SK-N-SH (cell line): ENCODE measurements at regions not wholly inside any gene's neighbourhood (a gene's known extent, or its start where the extent isn't known, plus 50 kb on each side); places are given as distances from the start of the nearest gene placed in this dataset.

Experiments used
- CTCF ChIA-PET: fragments of 300-600, 350-600 bp; formaldehyde crosslinking; extraction: SDS; loops from one replicate; lab custom pipeline; 2021; lab: Yijun Ruan, JAX
- POLR2A ChIA-PET: fragments of 350-600 bp; sonication (Branson Sonifier 250); formaldehyde crosslinking; extraction: SDS; loops from one replicate; lab custom pipeline; 2020; ENCODE audit warnings: antibody characterized with exemption, inconsistent platforms; lab: Yijun Ruan, JAX
- DNase-seq: peaks from one replicate; pipeline ENCODE4 v3.0.0; 2012
- H2AFZ ChIP-seq: fragments of 200-600 bp; sonication (generic); 2 replicates; pipeline ENCODE4 v1.8.1; 2016; ENCODE audit warnings: antibody characterized with exemption, mild to moderate bottlenecking, low read depth
- H3F3A ChIP-seq: fragments of 200-600 bp; sonication (generic); replicated peaks from 2 replicates; pipeline ENCODE3; 2016; ENCODE audit warnings: antibody characterized with exemption, mild to moderate bottlenecking; ENCODE audit not compliant: insufficient read depth
- H3K27ac ChIP-seq, 2 experiments: fragments of 200-500 bp in 1 of 2; fragments of 200-600 bp in 1 of 2; sonication (Bioruptor generic) in 1 of 2; sonication (generic), shearing (Covaris generic) in 1 of 2; 2 replicates each; pipeline versions ENCODE4 v1.5.1 to v1.6.1; 2014 to 2016; ENCODE audit warnings: low read depth in 2 of 2, inconsistent platforms in 1 of 2, low read length in 1 of 2, mild to moderate bottlenecking in 1 of 2, mixed read lengths in 1 of 2
- H3K27me3 ChIP-seq: fragments of 200-600 bp; sonication (generic), shearing (Covaris generic); 2 replicates; pipeline ENCODE4 v1.6.1; 2016; ENCODE audit warnings: mixed run types; ENCODE audit not compliant: insufficient read depth
- H3K36me3 ChIP-seq, 2 experiments: fragments of 200-500 bp in 1 of 2; fragments of 200-600 bp in 1 of 2; sonication (Bioruptor generic) in 1 of 2; sonication (generic) in 1 of 2; replicated peaks in 1 of 2; 2 replicates each; pipeline versions ENCODE3 to v1.5.1; 2014 to 2016; ENCODE audit warnings: low read length in 1 of 2, mild to moderate bottlenecking in 1 of 2; ENCODE audit not compliant: insufficient read depth in 2 of 2, control insufficient read depth in 1 of 2
- H3K4me1 ChIP-seq, 2 experiments: fragments of 200-500 bp in 1 of 2; fragments of 200-600 bp in 1 of 2; sonication (Bioruptor generic) in 1 of 2; sonication (generic), shearing (Covaris generic) in 1 of 2; 2 replicates each; pipeline versions ENCODE4 v1.5.1 to v1.6.1; 2014 to 2016; ENCODE audit warnings: low read depth in 1 of 2, low read length in 1 of 2, mixed run types in 1 of 2; ENCODE audit not compliant: insufficient read depth in 2 of 2, control insufficient read depth in 1 of 2
- H3K4me2 ChIP-seq: fragments of 200-600 bp; sonication (generic), shearing (Covaris generic); 2 replicates; pipeline ENCODE4 v1.6.1; 2017; ENCODE audit warnings: mixed run types
- H3K4me3 ChIP-seq, 2 experiments: fragments of 200-500 bp in 1 of 2; fragments of 200-600 bp in 1 of 2; sonication (Bioruptor generic) in 1 of 2; sonication (generic), shearing (Covaris generic) in 1 of 2; 2 replicates each; pipeline versions ENCODE4 v1.5.1 to v1.8.1; 2014 to 2016; ENCODE audit warnings: low read depth in 2 of 2, inconsistent platforms in 1 of 2, low read length in 1 of 2, mild to moderate bottlenecking in 1 of 2, mixed read lengths in 1 of 2, moderate library complexity in 1 of 2
- H3K79me2 ChIP-seq: fragments of 200-600 bp; sonication (generic); 2 replicates; pipeline ENCODE4 v1.8.1; 2017; ENCODE audit warnings: mild to moderate bottlenecking; ENCODE audit not compliant: insufficient read depth
- H3K9ac ChIP-seq: fragments of 200-600 bp; sonication (generic); 2 replicates; pipeline ENCODE4 v1.6.1; 2017; ENCODE audit warnings: mixed run types
- H3K9me2 ChIP-seq: fragments of 200-600 bp; sonication (generic); 2 replicates; pipeline ENCODE4 v1.6.1; 2017; ENCODE audit warnings: mixed run types
- H3K9me3 ChIP-seq: fragments of 200-600 bp; sonication (generic); 2 replicates; pipeline ENCODE4 v1.6.1; 2017; ENCODE audit warnings: mixed run types, mild to moderate bottlenecking, moderate library complexity
- H4K20me1 ChIP-seq: fragments of 200-600 bp; sonication (generic); 2 replicates; pipeline ENCODE4 v1.6.1; 2017; ENCODE audit warnings: mild to moderate bottlenecking, mixed run types; ENCODE audit not compliant: insufficient read depth
- EP300 ChIP-seq, 2 experiments: IDR thresholded peaks; 2 replicates each; pipeline versions ENCODE4 v1.4.0 to v1.6.1; 2012; ENCODE audit warnings: borderline replicate concordance in 1 of 2, low read depth in 1 of 2, low read length in 1 of 2
- GATA2 ChIP-seq: sonication (generic); formaldehyde crosslinking; IDR thresholded peaks from 2 replicates; pipeline ENCODE4 v1.5.0; 2020; ENCODE audit warnings: mild to moderate bottlenecking, missing genetic modification reagents
- JUND ChIP-seq: IDR thresholded peaks from 2 replicates; pipeline ENCODE4 v1.4.0; 2012
- NFIC ChIP-seq: IDR thresholded peaks from 2 replicates; pipeline ENCODE4 v1.4.0; 2012; ENCODE audit warnings: borderline replicate concordance
- NRF1 ChIP-seq: IDR thresholded peaks from 2 replicates; pipeline ENCODE4 v1.6.1; 2012; ENCODE audit warnings: low read depth, mild to moderate bottlenecking, low read length
- POLR2AphosphoS5 ChIP-seq: IDR thresholded peaks from 2 replicates; pipeline ENCODE4 v1.6.1; 2012; ENCODE audit warnings: low read depth, low read length
- RAD21 ChIP-seq: IDR thresholded peaks from 2 replicates; pipeline ENCODE4 v1.6.1; 2012; ENCODE audit warnings: mild to moderate bottlenecking, low read length
- RFX5 ChIP-seq: IDR thresholded peaks from 2 replicates; pipeline ENCODE4 v1.6.1; 2012; ENCODE audit warnings: mild to moderate bottlenecking, improper control_type of control experiment, low read length
- SMC3 ChIP-seq: IDR thresholded peaks from 2 replicates; pipeline ENCODE4 v1.6.1; 2012; ENCODE audit warnings: low read depth, low read length, improper control_type of control experiment
- TEAD4 ChIP-seq: IDR thresholded peaks from 2 replicates; pipeline ENCODE4 v1.4.0; 2012; ENCODE audit warnings: mild to moderate bottlenecking, borderline replicate concordance; ENCODE audit not compliant: insufficient read depth
- YY1 ChIP-seq: IDR thresholded peaks from 2 replicates; pipeline ENCODE4 v1.4.0; 2012; ENCODE audit warnings: low read depth, mild to moderate bottlenecking
- WGBS: methylation state at CpG from one replicate; pipeline ENCODE4 v1.1.6; 2017; ENCODE audit warnings: low lambda C conversion rate; 5-methylcytosine and 5-hydroxymethylcytosine counted together
- TF ChIP-seq, protein P1 (sequence below): IDR thresholded peaks from 2 replicates; pipeline ENCODE4 v1.6.1; 2012; ENCODE audit warnings: mild to moderate bottlenecking, low read depth, low read length, moderate library complexity
- TF ChIP-seq, protein P2 (sequence below): fragments of 150-350 bp; IDR thresholded peaks from 2 replicates; pipeline ENCODE4 v1.6.1; 2016; ENCODE audit warnings: mild to moderate bottlenecking, low read depth, low read length
- TF ChIP-seq, protein P3 (sequence below): fragments of 200-600 bp; sonication (generic); IDR thresholded peaks from 2 replicates; pipeline ENCODE4 v1.6.1; 2017; ENCODE audit warnings: antibody characterized with exemption, mild to moderate bottlenecking, moderate library complexity
- TF ChIP-seq, protein P4 (sequence below): IDR thresholded peaks from 2 replicates; pipeline ENCODE4 v1.4.0; 2012; ENCODE audit warnings: low read depth, borderline replicate concordance
- TF ChIP-seq, protein P5 (sequence below): IDR thresholded peaks from 2 replicates; pipeline ENCODE4 v1.4.0; 2012; ENCODE audit warnings: low read depth
- TF ChIP-seq, protein P6 (sequence below): IDR thresholded peaks from 2 replicates; pipeline ENCODE4; 2012
- TF ChIP-seq, protein P7 (sequence below): fragments of 150-350 bp; IDR thresholded peaks from 2 replicates; pipeline ENCODE4 v1.6.1; 2017; ENCODE audit warnings: antibody characterized with exemption, low read length, low read depth, borderline replicate concordance

DNA sequence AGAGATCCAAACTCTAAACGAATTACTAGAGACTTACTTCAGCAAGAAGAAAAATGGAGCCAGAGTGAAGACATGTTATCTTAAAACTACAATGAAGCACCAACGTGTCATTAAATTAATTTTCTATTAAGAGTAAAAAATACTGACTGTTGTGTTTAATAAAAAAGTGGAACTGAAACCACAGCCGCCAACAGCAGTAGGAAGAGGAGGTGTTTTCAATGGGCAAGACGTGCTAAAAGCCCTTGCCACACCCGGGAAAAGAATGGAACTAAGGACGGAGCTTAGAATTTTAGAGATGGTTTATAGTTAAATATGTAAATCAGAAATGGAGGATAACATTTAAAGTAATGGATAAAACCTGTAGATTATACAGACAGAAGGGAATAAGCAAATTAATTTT lies 608.7 kb downstream of the TFAP2A start (continued):
- TF ChIP-seq, protein P1, sequence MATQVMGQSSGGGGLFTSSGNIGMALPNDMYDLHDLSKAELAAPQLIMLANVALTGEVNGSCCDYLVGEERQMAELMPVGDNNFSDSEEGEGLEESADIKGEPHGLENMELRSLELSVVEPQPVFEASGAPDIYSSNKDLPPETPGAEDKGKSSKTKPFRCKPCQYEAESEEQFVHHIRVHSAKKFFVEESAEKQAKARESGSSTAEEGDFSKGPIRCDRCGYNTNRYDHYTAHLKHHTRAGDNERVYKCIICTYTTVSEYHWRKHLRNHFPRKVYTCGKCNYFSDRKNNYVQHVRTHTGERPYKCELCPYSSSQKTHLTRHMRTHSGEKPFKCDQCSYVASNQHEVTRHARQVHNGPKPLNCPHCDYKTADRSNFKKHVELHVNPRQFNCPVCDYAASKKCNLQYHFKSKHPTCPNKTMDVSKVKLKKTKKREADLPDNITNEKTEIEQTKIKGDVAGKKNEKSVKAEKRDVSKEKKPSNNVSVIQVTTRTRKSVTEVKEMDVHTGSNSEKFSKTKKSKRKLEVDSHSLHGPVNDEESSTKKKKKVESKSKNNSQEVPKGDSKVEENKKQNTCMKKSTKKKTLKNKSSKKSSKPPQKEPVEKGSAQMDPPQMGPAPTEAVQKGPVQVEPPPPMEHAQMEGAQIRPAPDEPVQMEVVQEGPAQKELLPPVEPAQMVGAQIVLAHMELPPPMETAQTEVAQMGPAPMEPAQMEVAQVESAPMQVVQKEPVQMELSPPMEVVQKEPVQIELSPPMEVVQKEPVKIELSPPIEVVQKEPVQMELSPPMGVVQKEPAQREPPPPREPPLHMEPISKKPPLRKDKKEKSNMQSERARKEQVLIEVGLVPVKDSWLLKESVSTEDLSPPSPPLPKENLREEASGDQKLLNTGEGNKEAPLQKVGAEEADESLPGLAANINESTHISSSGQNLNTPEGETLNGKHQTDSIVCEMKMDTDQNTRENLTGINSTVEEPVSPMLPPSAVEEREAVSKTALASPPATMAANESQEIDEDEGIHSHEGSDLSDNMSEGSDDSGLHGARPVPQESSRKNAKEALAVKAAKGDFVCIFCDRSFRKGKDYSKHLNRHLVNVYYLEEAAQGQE, result no peak
- TF ChIP-seq TEAD4, result no peak
- TF ChIP-seq, protein P2, sequence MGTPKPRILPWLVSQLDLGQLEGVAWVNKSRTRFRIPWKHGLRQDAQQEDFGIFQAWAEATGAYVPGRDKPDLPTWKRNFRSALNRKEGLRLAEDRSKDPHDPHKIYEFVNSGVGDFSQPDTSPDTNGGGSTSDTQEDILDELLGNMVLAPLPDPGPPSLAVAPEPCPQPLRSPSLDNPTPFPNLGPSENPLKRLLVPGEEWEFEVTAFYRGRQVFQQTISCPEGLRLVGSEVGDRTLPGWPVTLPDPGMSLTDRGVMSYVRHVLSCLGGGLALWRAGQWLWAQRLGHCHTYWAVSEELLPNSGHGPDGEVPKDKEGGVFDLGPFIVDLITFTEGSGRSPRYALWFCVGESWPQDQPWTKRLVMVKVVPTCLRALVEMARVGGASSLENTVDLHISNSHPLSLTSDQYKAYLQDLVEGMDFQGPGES, result no peak
- TF ChIP-seq, protein P3, sequence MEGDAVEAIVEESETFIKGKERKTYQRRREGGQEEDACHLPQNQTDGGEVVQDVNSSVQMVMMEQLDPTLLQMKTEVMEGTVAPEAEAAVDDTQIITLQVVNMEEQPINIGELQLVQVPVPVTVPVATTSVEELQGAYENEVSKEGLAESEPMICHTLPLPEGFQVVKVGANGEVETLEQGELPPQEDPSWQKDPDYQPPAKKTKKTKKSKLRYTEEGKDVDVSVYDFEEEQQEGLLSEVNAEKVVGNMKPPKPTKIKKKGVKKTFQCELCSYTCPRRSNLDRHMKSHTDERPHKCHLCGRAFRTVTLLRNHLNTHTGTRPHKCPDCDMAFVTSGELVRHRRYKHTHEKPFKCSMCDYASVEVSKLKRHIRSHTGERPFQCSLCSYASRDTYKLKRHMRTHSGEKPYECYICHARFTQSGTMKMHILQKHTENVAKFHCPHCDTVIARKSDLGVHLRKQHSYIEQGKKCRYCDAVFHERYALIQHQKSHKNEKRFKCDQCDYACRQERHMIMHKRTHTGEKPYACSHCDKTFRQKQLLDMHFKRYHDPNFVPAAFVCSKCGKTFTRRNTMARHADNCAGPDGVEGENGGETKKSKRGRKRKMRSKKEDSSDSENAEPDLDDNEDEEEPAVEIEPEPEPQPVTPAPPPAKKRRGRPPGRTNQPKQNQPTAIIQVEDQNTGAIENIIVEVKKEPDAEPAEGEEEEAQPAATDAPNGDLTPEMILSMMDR, result no peak
- TF ChIP-seq, protein P4, sequence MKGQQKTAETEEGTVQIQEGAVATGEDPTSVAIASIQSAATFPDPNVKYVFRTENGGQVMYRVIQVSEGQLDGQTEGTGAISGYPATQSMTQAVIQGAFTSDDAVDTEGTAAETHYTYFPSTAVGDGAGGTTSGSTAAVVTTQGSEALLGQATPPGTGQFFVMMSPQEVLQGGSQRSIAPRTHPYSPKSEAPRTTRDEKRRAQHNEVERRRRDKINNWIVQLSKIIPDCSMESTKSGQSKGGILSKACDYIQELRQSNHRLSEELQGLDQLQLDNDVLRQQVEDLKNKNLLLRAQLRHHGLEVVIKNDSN, result no peak
- TF ChIP-seq RAD21, result no peak
- TF ChIP-seq POLR2AphosphoS5, result no peak
- TF ChIP-seq, protein P5, sequence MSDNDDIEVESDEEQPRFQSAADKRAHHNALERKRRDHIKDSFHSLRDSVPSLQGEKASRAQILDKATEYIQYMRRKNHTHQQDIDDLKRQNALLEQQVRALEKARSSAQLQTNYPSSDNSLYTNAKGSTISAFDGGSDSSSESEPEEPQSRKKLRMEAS, result no peak
- TF ChIP-seq, protein P6, sequence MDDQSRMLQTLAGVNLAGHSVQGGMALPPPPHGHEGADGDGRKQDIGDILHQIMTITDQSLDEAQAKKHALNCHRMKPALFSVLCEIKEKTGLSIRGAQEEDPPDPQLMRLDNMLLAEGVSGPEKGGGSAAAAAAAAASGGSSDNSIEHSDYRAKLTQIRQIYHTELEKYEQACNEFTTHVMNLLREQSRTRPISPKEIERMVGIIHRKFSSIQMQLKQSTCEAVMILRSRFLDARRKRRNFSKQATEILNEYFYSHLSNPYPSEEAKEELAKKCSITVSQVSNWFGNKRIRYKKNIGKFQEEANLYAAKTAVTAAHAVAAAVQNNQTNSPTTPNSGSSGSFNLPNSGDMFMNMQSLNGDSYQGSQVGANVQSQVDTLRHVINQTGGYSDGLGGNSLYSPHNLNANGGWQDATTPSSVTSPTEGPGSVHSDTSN, result no peak
- no peak for TF ChIP-seq RFX5
- TF ChIP-seq YY1, result no peak

DNA sequence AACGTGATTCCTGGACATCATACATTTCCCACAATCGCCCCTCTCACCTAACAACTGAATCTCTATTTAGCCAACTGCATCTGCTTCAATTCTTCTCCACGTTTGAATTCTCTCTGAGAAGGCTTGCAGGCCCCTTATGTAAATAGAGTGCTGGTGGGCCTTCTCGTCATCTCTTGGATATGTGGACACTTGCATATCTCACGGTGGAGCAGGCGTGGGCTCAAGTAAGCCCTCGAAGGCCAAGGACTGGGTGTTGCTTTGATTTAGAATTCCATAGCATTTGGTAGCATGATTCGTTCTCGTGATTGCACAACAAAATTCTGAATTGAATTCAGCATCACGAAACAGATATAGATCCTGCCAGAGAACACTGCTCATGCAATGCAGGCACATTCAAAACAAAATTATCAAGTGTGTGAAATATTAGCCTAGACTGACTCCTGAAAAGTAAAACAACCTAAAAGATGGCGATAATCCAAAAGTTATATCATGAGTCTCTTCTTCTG lies 613.6 kb downstream of the TFAP2A start:
- Histone ChIP-seq H3K9me2 (no peaks in the 10 kb centered on the region), H2AFZ (no peak overlapping the region), H4K20me1 (no peaks in the 10 kb centered on the region), H3K4me3 (no peak overlapping the region), H3K79me2 (no peaks in the 10 kb centered on the region), H3K27ac (no peak overlapping the region), H3K4me2 (no peak overlapping the region), H3K9me3 (no peaks in the 10 kb centered on the region), H3F3A (no peaks in the 10 kb centered on the region), H3K9ac (no peak overlapping the region), H3K27me3 (no peaks in the 10 kb centered on the region; the same call in 1 of the 2 replicates), H3K4me1 (no peaks in the 10 kb centered on the region), H3K36me3 (no peaks in the 10 kb centered on the region)
- no peak for TF ChIP-seq NRF1
- TF ChIP-seq NFIC, result no peak
- TF ChIP-seq GATA2 (CRISPR knock-in tag), result no peak
- TF ChIP-seq SMC3, result no peak
- TF ChIP-seq, protein P7, sequence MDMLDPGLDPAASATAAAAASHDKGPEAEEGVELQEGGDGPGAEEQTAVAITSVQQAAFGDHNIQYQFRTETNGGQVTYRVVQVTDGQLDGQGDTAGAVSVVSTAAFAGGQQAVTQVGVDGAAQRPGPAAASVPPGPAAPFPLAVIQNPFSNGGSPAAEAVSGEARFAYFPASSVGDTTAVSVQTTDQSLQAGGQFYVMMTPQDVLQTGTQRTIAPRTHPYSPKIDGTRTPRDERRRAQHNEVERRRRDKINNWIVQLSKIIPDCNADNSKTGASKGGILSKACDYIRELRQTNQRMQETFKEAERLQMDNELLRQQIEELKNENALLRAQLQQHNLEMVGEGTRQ, result no peak
- TF ChIP-seq, protein P6, result no peak
- TF ChIP-seq JUND, result no peak
- no peak for TF ChIP-seq RAD21
- no peak for TF ChIP-seq EP300 (IDR thresholded peaks at IDR 0.05; ENCODE audit: borderline replicate concordance in 1 of 2, low read depth in 1 of 2, low read length in 1 of 2)
- no peak for TF ChIP-seq RFX5
- TF ChIP-seq YY1, result no peak
- 10% methylated on average over 11 of the region's 11 CpGs for WGBS
- DNase-seq, result no peak
- ChIA-PET CTCF (no interaction called here), POLR2A (no interaction called here)
